Endothelial cell of umbilical vein (primary cell): ENCODE measurements at regions not wholly inside any gene's neighbourhood (a gene's known extent, or its start where the extent isn't known, plus 50 kb on each side); places are given as distances from the start of the nearest gene placed in this dataset.

Experiments used
- BruUV-seq: library from RNA; stranded (reverse); fragments of 400-500 nt; replicated peaks from 2 replicates; lab custom pipeline; 2021; lab: Mats Ljungman, UMichigan
- CTCF ChIA-PET: fragments of 300-600, 350-600 bp; sonication (Branson Sonifier 250); formaldehyde crosslinking; loops from one replicate; lab custom pipeline; 2021; ENCODE audit warnings: antibody characterized with exemption, inconsistent platforms; lab: Charles Lee
- POLR2A ChIA-PET: fragments of 300-600, 350-600 bp; sonication (Branson Sonifier 250); formaldehyde crosslinking; loops from one replicate; lab custom pipeline; 2021; ENCODE audit warnings: antibody characterized with exemption, inconsistent platforms; lab: Charles Lee
- DNase-seq: peaks from one replicate; pipeline ENCODE4 v3.0.0-alpha.2; 2011; ENCODE audit warnings: low read depth, low spot score
- FAIRE-seq: peaks from 2 replicates; lab custom pipeline; 2011; peaks lifted over from hg19 to GRCh38; lab: Jason Lieb, UNC
- H2AFZ ChIP-seq: 2 replicates; pipeline ENCODE4 v1.6.0; 2012; ENCODE audit warnings: low read depth, low read length, control low read depth, inconsistent platforms
- H3K27ac ChIP-seq: 2 replicates; pipeline ENCODE4 v1.5.1; 2011; ENCODE audit warnings: low read depth, mild to moderate bottlenecking, control low read depth, low read length, moderate library complexity; ENCODE audit not compliant: insufficient read depth
- H3K27me3 ChIP-seq, 2 experiments: 2 replicates each; pipeline versions ENCODE4 v1.6.0 to v1.6.1; 2011; ENCODE audit warnings: low read length in 2 of 2, mixed read lengths in 1 of 2; ENCODE audit not compliant: control insufficient read depth in 2 of 2, insufficient read depth in 2 of 2
- H3K36me3 ChIP-seq, 2 experiments: 2 replicates in 1 of 2; 3 replicates in 1 of 2; pipeline ENCODE4 v1.5.1; 2011; ENCODE audit warnings: low read length in 2 of 2, mild to moderate bottlenecking in 1 of 2, moderate library complexity in 1 of 2; ENCODE audit not compliant: control insufficient read depth in 2 of 2, insufficient read depth in 2 of 2; ENCODE audit errors: extremely low read depth in 1 of 2
- H3K4me1 ChIP-seq: 3 replicates; pipeline ENCODE4 v1.5.1; 2011; ENCODE audit warnings: mild to moderate bottlenecking, low read length; ENCODE audit not compliant: control insufficient read depth, insufficient read depth; ENCODE audit errors: extremely low read depth
- H3K4me2 ChIP-seq: 2 replicates; pipeline ENCODE4 v1.6.1; 2011; ENCODE audit warnings: low read length, control low read depth, mixed read lengths; ENCODE audit not compliant: insufficient read depth
- H3K4me3 ChIP-seq, 3 experiments: fragments of 200-600 bp in 1 of 3; sonication (generic), shearing (Covaris generic) in 1 of 3; replicated peaks in 1 of 3; 2 replicates each; pipeline ENCODE4 v1.5.1; 2011 to 2016; ENCODE audit warnings: control low read depth in 3 of 3, low read length in 3 of 3, mild to moderate bottlenecking in 2 of 3, inconsistent platforms in 1 of 3, low read depth in 1 of 3, moderate library complexity in 1 of 3; ENCODE audit not compliant: insufficient read depth in 1 of 3
- H3K79me2 ChIP-seq: 2 replicates; pipeline ENCODE4 v1.6.0; 2012; ENCODE audit warnings: low read length, inconsistent platforms; ENCODE audit not compliant: control insufficient read depth, insufficient read depth
- H3K9ac ChIP-seq: replicated peaks from 2 replicates; pipeline ENCODE3; 2011; ENCODE audit warnings: low read length, control low read depth; ENCODE audit not compliant: insufficient read depth; ENCODE audit errors: extremely low read depth
- H3K9me1 ChIP-seq: replicated peaks from 3 replicates; pipeline ENCODE4 v1.6.0; 2011; ENCODE audit warnings: mild to moderate bottlenecking, low read length; ENCODE audit not compliant: control insufficient read depth, insufficient read depth; ENCODE audit errors: extremely low read depth
- H3K9me3 ChIP-seq: replicated peaks from 2 replicates; pipeline ENCODE4 v1.5.1; 2012; ENCODE audit warnings: low read length, inconsistent platforms; ENCODE audit not compliant: control insufficient read depth, insufficient read depth
- H4K20me1 ChIP-seq: replicated peaks from 2 replicates; pipeline ENCODE3; 2011; ENCODE audit warnings: mild to moderate bottlenecking, low read length; ENCODE audit not compliant: control insufficient read depth, insufficient read depth; ENCODE audit errors: extremely low read depth
- CTCF ChIP-seq, 2 donors: IDR thresholded peaks; 1 replicate in 1 of 2; 2 replicates in 1 of 2; pipeline ENCODE4 v1.5.1; 2011; ENCODE audit warnings: low read length in 2 of 2, mild to moderate bottlenecking in 2 of 2, moderate library complexity in 2 of 2, control low read depth in 1 of 2, inconsistent platforms in 1 of 2, low read depth in 1 of 2; ENCODE audit not compliant: insufficient read depth in 1 of 2; ENCODE audit errors: extremely low read depth in 1 of 2
- EZH2 ChIP-seq: IDR thresholded peaks from 2 replicates; pipeline ENCODE4 v1.6.1; 2012; ENCODE audit warnings: borderline replicate concordance, low read depth, mild to moderate bottlenecking, moderate library complexity, low read length, inconsistent platforms; ENCODE audit not compliant: severe bottlenecking
- FOS ChIP-seq: IDR thresholded peaks from 2 replicates; pipeline ENCODE4 v1.6.1; 2011; ENCODE audit warnings: mild to moderate bottlenecking, low read length, moderate library complexity, borderline replicate concordance; ENCODE audit not compliant: insufficient read depth
- GATA2 ChIP-seq: IDR thresholded peaks from 2 replicates; pipeline ENCODE4 v1.7.0; 2011; ENCODE audit warnings: low read depth, mild to moderate bottlenecking, moderate library complexity, mixed read lengths, low read length; ENCODE audit not compliant: insufficient read length, insufficient read depth
- JUN ChIP-seq: IDR thresholded peaks from 2 replicates; pipeline ENCODE4 v1.6.1; 2011; ENCODE audit warnings: borderline replicate concordance, low read depth; ENCODE audit not compliant: insufficient read length, insufficient read depth
- MAX ChIP-seq: IDR thresholded peaks from 2 replicates; pipeline ENCODE4 v1.6.1; 2011; ENCODE audit not compliant: insufficient read depth, insufficient read length
- MYC ChIP-seq: IDR thresholded peaks from one replicate; pipeline ENCODE4 v1.6.1; 2011; ENCODE audit warnings: mild to moderate bottlenecking, low read depth, low read length
- POLR2A ChIP-seq: IDR thresholded peaks from 2 replicates; pipeline ENCODE4 v1.6.1; 2012; ENCODE audit warnings: low read depth, mild to moderate bottlenecking, control low read depth, low read length
- POLR2AphosphoS5 ChIP-seq: IDR thresholded peaks from 2 replicates; pipeline ENCODE4 v1.6.1; 2012; ENCODE audit warnings: low read depth, mild to moderate bottlenecking, control low read depth, low read length, moderate library complexity; ENCODE audit not compliant: insufficient read depth
- dilution Hi-C: fragments of 300-500 bp; cut with MboI; formaldehyde crosslinking; loops from one replicate; pipeline ENCODE4 v1.15.0; 2019; ENCODE audit warnings: low sequenced_read_pairs; ENCODE audit not compliant: extremely low pct_ligation_motif_present
- intact Hi-C: fragments of 100-400 bp; cut with micrococcal nuclease; formaldehyde crosslinking; loops from one replicate; pipeline ENCODE4 v1.10.0; 2022

- DNase-seq (no peak), FAIRE-seq (no peak)
- Histone ChIP-seq H3K4me1 (no peaks in the 10 kb centered on the region), H3K36me3 (no peaks in the 10 kb centered on the region), H3K4me2 (no peak overlapping the region), H3K9me1 (no peaks in the 10 kb centered on the region), H3K9ac (no peak overlapping the region), H2AFZ (no peak overlapping the region), H3K4me3 (no peak overlapping the region), H3K79me2 (no peaks in the 10 kb centered on the region), H3K27ac (no peak overlapping the region), H3K9me3 (no peaks in the 10 kb centered on the region), H3K27me3 (no peaks in the 10 kb centered on the region), H4K20me1 (no peaks in the 10 kb centered on the region)
- intact Hi-C loops, result no loop called here
- ChIA-PET CTCF (interaction anchor here (0.9 kb wide), 1 partner anchor 155 kb away, joined by 4 read pairs; no protein-coding TSS in a partner anchor), POLR2A (no interaction called here)
- TF ChIP-seq POLR2A (no peak), CTCF (IDR thresholded peaks at IDR 0.05; ENCODE audit: extremely low read depth in 1 of 2, insufficient read depth in 1 of 2, low read depth in 1 of 2, low read length in 2 of 2) (no peak), POLR2AphosphoS5 (no peak), MYC (no peak), GATA2 (no peak), MAX (no peak), FOS (no peak), JUN (no peak), EZH2 (no peak)
- dilution Hi-C loops, result no loop called here
- no TSS peak for BruUV-seq
Observed at GRCh38 chr2:187654535-187654934, 100.3 kb upstream of the TFPI start.
